Endothelial cell of umbilical vein (primary cell): ENCODE measurements at regions not wholly inside any gene's neighbourhood (a gene's known extent, or its start where the extent isn't known, plus 50 kb on each side); places are given as distances from the start of the nearest gene placed in this dataset.

Experiments
- BruUV-seq: library from RNA; stranded (reverse); fragments of 400-500 nt; replicated peaks from 2 replicates; lab custom pipeline; 2021; lab: Mats Ljungman, UMichigan
- CTCF ChIA-PET: fragments of 300-600, 350-600 bp; sonication (Branson Sonifier 250); formaldehyde crosslinking; loops from one replicate; lab custom pipeline; 2021; ENCODE audit warnings: antibody characterized with exemption, inconsistent platforms; lab: Charles Lee
- POLR2A ChIA-PET: fragments of 300-600, 350-600 bp; sonication (Branson Sonifier 250); formaldehyde crosslinking; loops from one replicate; lab custom pipeline; 2021; ENCODE audit warnings: antibody characterized with exemption, inconsistent platforms; lab: Charles Lee
- DNase-seq: peaks from one replicate; pipeline ENCODE4 v3.0.0-alpha.2; 2011; ENCODE audit warnings: low read depth, low spot score
- FAIRE-seq: peaks from 2 replicates; lab custom pipeline; 2011; peaks lifted over from hg19 to GRCh38; lab: Jason Lieb, UNC
- H2AFZ ChIP-seq: 2 replicates; pipeline ENCODE4 v1.6.0; 2012; ENCODE audit warnings: low read depth, low read length, control low read depth, inconsistent platforms
- H3K27ac ChIP-seq: 2 replicates; pipeline ENCODE4 v1.5.1; 2011; ENCODE audit warnings: low read depth, mild to moderate bottlenecking, control low read depth, low read length, moderate library complexity; ENCODE audit not compliant: insufficient read depth
- H3K27me3 ChIP-seq, 2 experiments: 2 replicates each; pipeline versions ENCODE4 v1.6.0 to v1.6.1; 2011; ENCODE audit warnings: low read length in 2 of 2, mixed read lengths in 1 of 2; ENCODE audit not compliant: control insufficient read depth in 2 of 2, insufficient read depth in 2 of 2
- H3K36me3 ChIP-seq, 2 experiments: 2 replicates in 1 of 2; 3 replicates in 1 of 2; pipeline ENCODE4 v1.5.1; 2011; ENCODE audit warnings: low read length in 2 of 2, mild to moderate bottlenecking in 1 of 2, moderate library complexity in 1 of 2; ENCODE audit not compliant: control insufficient read depth in 2 of 2, insufficient read depth in 2 of 2; ENCODE audit errors: extremely low read depth in 1 of 2
- H3K4me1 ChIP-seq: 3 replicates; pipeline ENCODE4 v1.5.1; 2011; ENCODE audit warnings: mild to moderate bottlenecking, low read length; ENCODE audit not compliant: control insufficient read depth, insufficient read depth; ENCODE audit errors: extremely low read depth
- H3K4me2 ChIP-seq: 2 replicates; pipeline ENCODE4 v1.6.1; 2011; ENCODE audit warnings: low read length, control low read depth, mixed read lengths; ENCODE audit not compliant: insufficient read depth
- H3K4me3 ChIP-seq, 3 experiments: fragments of 200-600 bp in 1 of 3; sonication (generic), shearing (Covaris generic) in 1 of 3; replicated peaks in 1 of 3; 2 replicates each; pipeline ENCODE4 v1.5.1; 2011 to 2016; ENCODE audit warnings: control low read depth in 3 of 3, low read length in 3 of 3, mild to moderate bottlenecking in 2 of 3, inconsistent platforms in 1 of 3, low read depth in 1 of 3, moderate library complexity in 1 of 3; ENCODE audit not compliant: insufficient read depth in 1 of 3
- H3K79me2 ChIP-seq: 2 replicates; pipeline ENCODE4 v1.6.0; 2012; ENCODE audit warnings: low read length, inconsistent platforms; ENCODE audit not compliant: control insufficient read depth, insufficient read depth
- H3K9ac ChIP-seq: replicated peaks from 2 replicates; pipeline ENCODE3; 2011; ENCODE audit warnings: low read length, control low read depth; ENCODE audit not compliant: insufficient read depth; ENCODE audit errors: extremely low read depth
- H3K9me1 ChIP-seq: replicated peaks from 3 replicates; pipeline ENCODE4 v1.6.0; 2011; ENCODE audit warnings: mild to moderate bottlenecking, low read length; ENCODE audit not compliant: control insufficient read depth, insufficient read depth; ENCODE audit errors: extremely low read depth
- H3K9me3 ChIP-seq: replicated peaks from 2 replicates; pipeline ENCODE4 v1.5.1; 2012; ENCODE audit warnings: low read length, inconsistent platforms; ENCODE audit not compliant: control insufficient read depth, insufficient read depth
- H4K20me1 ChIP-seq: replicated peaks from 2 replicates; pipeline ENCODE3; 2011; ENCODE audit warnings: mild to moderate bottlenecking, low read length; ENCODE audit not compliant: control insufficient read depth, insufficient read depth; ENCODE audit errors: extremely low read depth
- CTCF ChIP-seq, 2 donors: IDR thresholded peaks; 1 replicate in 1 of 2; 2 replicates in 1 of 2; pipeline ENCODE4 v1.5.1; 2011; ENCODE audit warnings: low read length in 2 of 2, mild to moderate bottlenecking in 2 of 2, moderate library complexity in 2 of 2, control low read depth in 1 of 2, inconsistent platforms in 1 of 2, low read depth in 1 of 2; ENCODE audit not compliant: insufficient read depth in 1 of 2; ENCODE audit errors: extremely low read depth in 1 of 2
- EZH2 ChIP-seq: IDR thresholded peaks from 2 replicates; pipeline ENCODE4 v1.6.1; 2012; ENCODE audit warnings: borderline replicate concordance, low read depth, mild to moderate bottlenecking, moderate library complexity, low read length, inconsistent platforms; ENCODE audit not compliant: severe bottlenecking
- FOS ChIP-seq: IDR thresholded peaks from 2 replicates; pipeline ENCODE4 v1.6.1; 2011; ENCODE audit warnings: mild to moderate bottlenecking, low read length, moderate library complexity, borderline replicate concordance; ENCODE audit not compliant: insufficient read depth
- GATA2 ChIP-seq: IDR thresholded peaks from 2 replicates; pipeline ENCODE4 v1.7.0; 2011; ENCODE audit warnings: low read depth, mild to moderate bottlenecking, moderate library complexity, mixed read lengths, low read length; ENCODE audit not compliant: insufficient read length, insufficient read depth
- JUN ChIP-seq: IDR thresholded peaks from 2 replicates; pipeline ENCODE4 v1.6.1; 2011; ENCODE audit warnings: borderline replicate concordance, low read depth; ENCODE audit not compliant: insufficient read length, insufficient read depth
- MAX ChIP-seq: IDR thresholded peaks from 2 replicates; pipeline ENCODE4 v1.6.1; 2011; ENCODE audit not compliant: insufficient read depth, insufficient read length
- MYC ChIP-seq: IDR thresholded peaks from one replicate; pipeline ENCODE4 v1.6.1; 2011; ENCODE audit warnings: mild to moderate bottlenecking, low read depth, low read length
- POLR2AphosphoS5 ChIP-seq: IDR thresholded peaks from 2 replicates; pipeline ENCODE4 v1.6.1; 2012; ENCODE audit warnings: low read depth, mild to moderate bottlenecking, control low read depth, low read length, moderate library complexity; ENCODE audit not compliant: insufficient read depth
- dilution Hi-C: fragments of 300-500 bp; cut with MboI; formaldehyde crosslinking; loops from one replicate; pipeline ENCODE4 v1.15.0; 2019; ENCODE audit warnings: low sequenced_read_pairs; ENCODE audit not compliant: extremely low pct_ligation_motif_present
- intact Hi-C: fragments of 100-400 bp; cut with micrococcal nuclease; formaldehyde crosslinking; loops from one replicate; pipeline ENCODE4 v1.10.0; 2022

- no TSS peak for BruUV-seq
Observed at GRCh38 chr4:15213302-15213970, 211.2 kb downstream of the CPEB2 start.

More at GRCh38 chr4:15213302-15213970, 211.2 kb downstream of the CPEB2 start:
- no peaks in the 10 kb centered on the region for H3K9me3 ChIP-seq
- no peak overlapping the region for H2AFZ ChIP-seq
- no peaks in the 10 kb centered on the region for H3K27me3 ChIP-seq
- ChIA-PET CTCF (interaction anchor here (1.2 kb wide), 1 partner anchor 1559 kb away, joined by 3 read pairs; no protein-coding TSS in a partner anchor), POLR2A (no interaction called here)
- FAIRE-seq (no peak), DNase-seq (no peak)
- dilution Hi-C loops (no loop called here), intact Hi-C loops (no loop called here)
- no peak overlapping the region for H3K4me2 ChIP-seq
- H3K4me3 ChIP-seq = no peak overlapping the region
- no peak for TF ChIP-seq FOS
- TF ChIP-seq POLR2AphosphoS5 = no peak
- no peak for TF ChIP-seq EZH2
- TF ChIP-seq GATA2 = no peak
- TF ChIP-seq MAX = no peak
- TF ChIP-seq JUN = no peak
- TF ChIP-seq MYC = no peak
- TF ChIP-seq CTCF (IDR thresholded peaks at IDR 0.05; ENCODE audit: extremely low read depth in 1 of 2, insufficient read depth in 1 of 2, low read depth in 1 of 2, low read length in 2 of 2) = no peak
- no peaks in the 10 kb centered on the region for H4K20me1 ChIP-seq
- H3K27ac ChIP-seq = no peak overlapping the region
- no peak overlapping the region for H3K9ac ChIP-seq
- H3K4me1 ChIP-seq = no peaks in the 10 kb centered on the region
- H3K9me1 ChIP-seq = no peaks in the 10 kb centered on the region
- H3K36me3 ChIP-seq = no peaks in the 10 kb centered on the region
- no peaks in the 10 kb centered on the region for H3K79me2 ChIP-seq
